Mucosa of descending colon (tissue), 3 donors: ENCODE measurements at regions not wholly inside any gene's neighbourhood (a gene's known extent, or its start where the extent isn't known, plus 50 kb on each side); places are given as distances from the start of the nearest gene placed in this dataset.
A peak's percentile ranks its signal among the peaks of the same experiment; 100 is the strongest.

Experiments used
- ATAC-seq: fragments of 200-7000 bp; cut with Tn5 transposase; one replicate; pipeline ENCODE4 v1.9.1; 2020; ENCODE audit warnings: mild to moderate bottlenecking, moderate library complexity
- DNase-seq, 3 donors: peaks; one replicate each; pipeline ENCODE4 v3.0.0-alpha.2; 2020
- H3K36me3 ChIP-seq: fragments of 200-600 bp; one replicate; pipeline ENCODE4 v1.8.0; 2021; ENCODE audit warnings: low read depth, mild to moderate bottlenecking
- H3K4me1 ChIP-seq: fragments of 200-600 bp; one replicate; pipeline ENCODE4 v1.8.0; 2021; ENCODE audit warnings: low read depth, mild to moderate bottlenecking
- H3K4me3 ChIP-seq: fragments of 200-600 bp; one replicate; pipeline ENCODE4 v1.8.0; 2021; ENCODE audit warnings: mild to moderate bottlenecking
- H3K9me3 ChIP-seq: fragments of 200-600 bp; one replicate; pipeline ENCODE4 v1.8.0; 2021; ENCODE audit warnings: mild to moderate bottlenecking
- intact Hi-C, 2 donors: fragments of 100-400 bp; cut with DNase I in 1 of 2; cut with micrococcal nuclease in 1 of 2; formaldehyde crosslinking; loops; one replicate each; pipeline versions ENCODE4 v1.11.0 to v1.11.1; 2022; cut with DNase I, micrococcal nuclease
- TF ChIP-seq, protein P1 (sequence below): fragments of 200-600 bp; IDR thresholded peaks from one replicate; pipeline ENCODE4 v1.8.0; 2022; ENCODE audit warnings: antibody characterized with exemption, mild to moderate bottlenecking
- donor health status: DM: no; HTN: no; CAD: no; lungs with moderate emphysema.
- donor health status: DM: no; HTN: no; CAD: no.
- donor health status: DM: no; HTN: yes; CAD: no.

- H3K4me3 ChIP-seq = no peak overlapping the region
- H3K36me3 ChIP-seq = no peaks in the 10 kb centered on the region
- TF ChIP-seq, protein P1, sequence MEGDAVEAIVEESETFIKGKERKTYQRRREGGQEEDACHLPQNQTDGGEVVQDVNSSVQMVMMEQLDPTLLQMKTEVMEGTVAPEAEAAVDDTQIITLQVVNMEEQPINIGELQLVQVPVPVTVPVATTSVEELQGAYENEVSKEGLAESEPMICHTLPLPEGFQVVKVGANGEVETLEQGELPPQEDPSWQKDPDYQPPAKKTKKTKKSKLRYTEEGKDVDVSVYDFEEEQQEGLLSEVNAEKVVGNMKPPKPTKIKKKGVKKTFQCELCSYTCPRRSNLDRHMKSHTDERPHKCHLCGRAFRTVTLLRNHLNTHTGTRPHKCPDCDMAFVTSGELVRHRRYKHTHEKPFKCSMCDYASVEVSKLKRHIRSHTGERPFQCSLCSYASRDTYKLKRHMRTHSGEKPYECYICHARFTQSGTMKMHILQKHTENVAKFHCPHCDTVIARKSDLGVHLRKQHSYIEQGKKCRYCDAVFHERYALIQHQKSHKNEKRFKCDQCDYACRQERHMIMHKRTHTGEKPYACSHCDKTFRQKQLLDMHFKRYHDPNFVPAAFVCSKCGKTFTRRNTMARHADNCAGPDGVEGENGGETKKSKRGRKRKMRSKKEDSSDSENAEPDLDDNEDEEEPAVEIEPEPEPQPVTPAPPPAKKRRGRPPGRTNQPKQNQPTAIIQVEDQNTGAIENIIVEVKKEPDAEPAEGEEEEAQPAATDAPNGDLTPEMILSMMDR = no peak
- no peak for DNase-seq
- H3K9me3 ChIP-seq = no peaks in the 10 kb centered on the region
- intact Hi-C loops = no loop called here
- no peaks in the 10 kb centered on the region for H3K4me1 ChIP-seq
- ATAC-seq = no peak
These were observed 119.5 kb upstream of the RGS6 start for GRCh38 chr14:71812693-71813092.

- H3K4me3 ChIP-seq = no peak overlapping the region
- TF ChIP-seq, protein P1 = no peak
- no peak for ATAC-seq
- no peak for DNase-seq
- H3K9me3 ChIP-seq = no peaks in the 10 kb centered on the region
- no peaks in the 10 kb centered on the region for H3K4me1 ChIP-seq
- intact Hi-C loops = no loop called here
- no peaks in the 10 kb centered on the region for H3K36me3 ChIP-seq
These were observed 117.1 kb upstream of the RGS6 start for GRCh38 chr14:71815110-71815509.

GRCh38 chr14:71824816-71825215 is 107.4 kb upstream of the RGS6 start:
- H3K9me3 ChIP-seq = no peaks in the 10 kb centered on the region
- no peaks in the 10 kb centered on the region for H3K36me3 ChIP-seq
- TF ChIP-seq, protein P1 = no peak
- no peak for DNase-seq
- no peak overlapping the region for H3K4me3 ChIP-seq
- intact Hi-C loops = no loop called here
- no peak for ATAC-seq
- H3K4me1 ChIP-seq = no peaks in the 10 kb centered on the region

DNA sequence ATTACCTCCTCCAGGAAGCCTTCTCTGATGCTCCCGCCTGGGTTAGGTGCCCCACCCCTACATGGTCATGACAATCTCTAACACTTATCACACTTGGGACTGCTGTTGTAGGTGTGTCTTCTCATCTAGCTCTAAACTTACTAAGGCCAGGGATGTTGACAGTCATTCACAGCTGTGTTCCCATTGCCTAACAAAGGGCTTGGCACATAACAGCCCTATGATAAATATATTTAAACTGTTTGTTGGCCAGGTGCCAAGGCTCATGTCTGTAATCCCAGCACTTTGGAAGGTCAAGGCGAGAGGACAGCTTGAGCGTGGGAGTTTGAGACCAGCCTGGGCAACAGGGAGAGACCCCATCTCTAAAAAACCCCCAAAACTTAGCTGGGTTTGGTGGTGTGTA is 98.8 kb upstream of the RGS6 start:
- intact Hi-C loops = no loop called here

GRCh38 chr14:71834284-71835204 is 97.7 kb upstream of the RGS6 start:
- TF ChIP-seq, protein P1 = no peak
- DNase-seq (no peak), ATAC-seq (no peak)
- Histone ChIP-seq H3K4me1 (no peaks in the 10 kb centered on the region), H3K4me3 (no peak overlapping the region), H3K36me3 (no peaks in the 10 kb centered on the region), H3K9me3 (no peaks in the 10 kb centered on the region)
- intact Hi-C loops = no loop called here

More for the DNA sequence above, 98.8 kb upstream of the RGS6 start:
- Histone ChIP-seq H3K4me1 (no peaks in the 10 kb centered on the region), H3K36me3 (no peaks in the 10 kb centered on the region), H3K9me3 (no peaks in the 10 kb centered on the region), H3K4me3 (no peak overlapping the region)
- TF ChIP-seq, protein P1 = no peak
- ATAC-seq (peak; percentile 79), DNase-seq (peak in 1 of 3 donors; percentile 55)
